Osteocyte (in vitro differentiated cells): ENCODE measurements at regions not wholly inside any gene's neighbourhood (a gene's known extent, or its start where the extent isn't known, plus 50 kb on each side); places are given as distances from the start of the nearest gene placed in this dataset.

Experiments used
- DNase-seq: peaks from one replicate; pipeline ENCODE4 v3.0.0; 2021; ENCODE audit warnings: mixed read lengths; ENCODE audit not compliant: unreplicated experiment; ENCODE audit errors: extremely low spot score
- H3K27ac Mint-ChIP-seq: one replicate; pipeline ENCODE4 v1.8.0; 2021; ENCODE audit warnings: mild to moderate bottlenecking, mixed read lengths; ENCODE audit not compliant: unreplicated experiment
- H3K27me3 Mint-ChIP-seq: one replicate; pipeline ENCODE4 v1.8.0; 2021; ENCODE audit warnings: mixed read lengths; ENCODE audit not compliant: unreplicated experiment
- H3K36me3 Mint-ChIP-seq: one replicate; pipeline ENCODE4 v1.8.0; 2021; ENCODE audit warnings: mixed read lengths; ENCODE audit not compliant: unreplicated experiment
- H3K4me1 Mint-ChIP-seq: one replicate; pipeline ENCODE4 v1.8.0; 2021; ENCODE audit warnings: mixed read lengths; ENCODE audit not compliant: unreplicated experiment
- H3K4me3 Mint-ChIP-seq: one replicate; pipeline ENCODE4 v1.8.0; 2021; ENCODE audit warnings: mild to moderate bottlenecking, moderate library complexity, mixed read lengths; ENCODE audit not compliant: unreplicated experiment
- H3K9me3 Mint-ChIP-seq: one replicate; pipeline ENCODE4 v1.8.0; 2021; ENCODE audit warnings: mixed read lengths; ENCODE audit not compliant: unreplicated experiment
- CTCF ChIP-seq: fragments of 200-600 bp; sonication (generic); IDR thresholded peaks from 2 replicates; pipeline ENCODE4 v1.5.0; 2021; ENCODE audit warnings: antibody characterized with exemption, mild to moderate bottlenecking, moderate library complexity

- Mint-ChIP-seq H3K4me3 (no peak overlapping the region), H3K27me3 (no peaks in the 10 kb centered on the region), H3K27ac (no peak overlapping the region), H3K36me3 (no peaks in the 10 kb centered on the region), H3K9me3 (peaks cover 41% of the 10 kb centered on the region), H3K4me1 (no peaks in the 10 kb centered on the region)
- no peak for DNase-seq
- TF ChIP-seq CTCF, result no peak
Observed at GRCh38 chr14:25430808-25431207, 380.9 kb upstream of the STXBP6 start.

GRCh38 chr14:25412998-25413397 lies 363.1 kb upstream of the STXBP6 start:
- H3K27me3 Mint-ChIP-seq, result no peaks in the 10 kb centered on the region
- no peaks in the 10 kb centered on the region for H3K4me1 Mint-ChIP-seq
- DNase-seq, result no peak
- peaks cover 9% of the 10 kb centered on the region for H3K9me3 Mint-ChIP-seq
- H3K36me3 Mint-ChIP-seq, result no peaks in the 10 kb centered on the region
- no peak overlapping the region for H3K4me3 Mint-ChIP-seq
- no peak overlapping the region for H3K27ac Mint-ChIP-seq
- TF ChIP-seq CTCF, result no peak

GRCh38 chr14:25411781-25412757 lies 362.1 kb upstream of the STXBP6 start:
- no peaks in the 10 kb centered on the region for H3K36me3 Mint-ChIP-seq
- no peaks in the 10 kb centered on the region for H3K27me3 Mint-ChIP-seq
- peaks cover 15% of the 10 kb centered on the region for H3K9me3 Mint-ChIP-seq
- no peak overlapping the region for H3K27ac Mint-ChIP-seq
- peak; percentile 30 for TF ChIP-seq CTCF
- no peak overlapping the region for H3K4me3 Mint-ChIP-seq
- DNase-seq, result no peak
- no peaks in the 10 kb centered on the region for H3K4me1 Mint-ChIP-seq

- TF ChIP-seq CTCF, result no peak
- H3K4me1 Mint-ChIP-seq, result no peaks in the 10 kb centered on the region
- H3K36me3 Mint-ChIP-seq, result no peaks in the 10 kb centered on the region
- no peaks in the 10 kb centered on the region for H3K27me3 Mint-ChIP-seq
- no peak for DNase-seq
- H3K4me3 Mint-ChIP-seq, result no peak overlapping the region
- H3K9me3 Mint-ChIP-seq, result peaks cover 24% of the 10 kb centered on the region
- H3K27ac Mint-ChIP-seq, result no peak overlapping the region
Observed at GRCh38 chr14:25406818-25407217, 356.9 kb upstream of the STXBP6 start.

GRCh38 chr14:25400607-25401206 lies 350.8 kb upstream of the STXBP6 start:
- Mint-ChIP-seq H3K4me1 (no peaks in the 10 kb centered on the region), H3K27me3 (no peaks in the 10 kb centered on the region), H3K4me3 (no peak overlapping the region), H3K36me3 (no peaks in the 10 kb centered on the region), H3K27ac (no peak overlapping the region), H3K9me3 (peaks cover 7% of the 10 kb centered on the region)
- no peak for DNase-seq
- peak; percentile 65 for TF ChIP-seq CTCF
